ENCODE measurements at regions not wholly inside any gene's neighbourhood (a gene's known extent, or its start where the extent isn't known, plus 50 kb on each side); places are given as distances from the start of the nearest gene placed in this dataset.
A peak's percentile ranks its signal among the peaks of the same experiment; 100 is the strongest.

DNA sequence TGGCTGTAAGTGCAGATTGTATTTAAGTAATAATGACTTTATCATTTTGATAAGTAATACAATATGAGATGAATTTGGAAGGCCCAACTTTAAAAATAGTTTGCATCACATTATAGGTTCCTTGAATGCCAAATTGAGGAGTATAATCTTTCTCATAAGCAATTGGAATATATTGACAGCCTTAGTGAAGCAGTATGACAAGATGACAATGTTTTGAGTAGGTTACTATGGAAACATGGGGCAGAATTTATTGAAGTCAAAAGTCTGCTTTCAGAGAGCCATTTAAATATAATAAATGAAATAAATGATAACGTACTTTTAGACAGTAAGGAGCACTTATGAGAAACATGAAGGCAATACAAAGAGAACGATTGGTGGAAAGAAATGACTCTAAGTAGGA is 776.4 kb downstream of the TECRL start:
- DNase-seq (ENCODE audit: low read depth): no peak

GRCh38 chr4:63620271-63620670 is 789.0 kb downstream of the TECRL start:
- no peak for DNase-seq (ENCODE audit: low read depth)

DNA sequence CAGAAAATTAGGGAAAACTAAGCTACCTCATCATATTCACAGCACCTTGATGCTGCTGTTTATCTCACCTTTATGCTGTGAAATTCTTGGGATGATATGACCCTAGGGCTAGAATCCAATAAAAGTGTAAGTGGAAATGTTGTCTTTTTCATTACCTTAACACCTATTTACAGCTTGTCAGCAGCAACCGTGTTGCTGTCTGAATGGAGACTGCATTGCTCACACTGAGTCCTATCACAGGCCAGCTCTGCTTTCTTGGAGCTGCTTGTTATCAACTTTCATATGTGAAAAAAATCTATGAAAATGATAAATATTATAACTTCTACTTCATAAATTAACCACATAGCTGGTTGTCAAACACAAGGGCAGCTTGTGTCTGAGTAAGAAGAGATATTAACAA is 789.5 kb downstream of the TECRL start:
- DNase-seq (ENCODE audit: low read depth): no peak

DNA sequence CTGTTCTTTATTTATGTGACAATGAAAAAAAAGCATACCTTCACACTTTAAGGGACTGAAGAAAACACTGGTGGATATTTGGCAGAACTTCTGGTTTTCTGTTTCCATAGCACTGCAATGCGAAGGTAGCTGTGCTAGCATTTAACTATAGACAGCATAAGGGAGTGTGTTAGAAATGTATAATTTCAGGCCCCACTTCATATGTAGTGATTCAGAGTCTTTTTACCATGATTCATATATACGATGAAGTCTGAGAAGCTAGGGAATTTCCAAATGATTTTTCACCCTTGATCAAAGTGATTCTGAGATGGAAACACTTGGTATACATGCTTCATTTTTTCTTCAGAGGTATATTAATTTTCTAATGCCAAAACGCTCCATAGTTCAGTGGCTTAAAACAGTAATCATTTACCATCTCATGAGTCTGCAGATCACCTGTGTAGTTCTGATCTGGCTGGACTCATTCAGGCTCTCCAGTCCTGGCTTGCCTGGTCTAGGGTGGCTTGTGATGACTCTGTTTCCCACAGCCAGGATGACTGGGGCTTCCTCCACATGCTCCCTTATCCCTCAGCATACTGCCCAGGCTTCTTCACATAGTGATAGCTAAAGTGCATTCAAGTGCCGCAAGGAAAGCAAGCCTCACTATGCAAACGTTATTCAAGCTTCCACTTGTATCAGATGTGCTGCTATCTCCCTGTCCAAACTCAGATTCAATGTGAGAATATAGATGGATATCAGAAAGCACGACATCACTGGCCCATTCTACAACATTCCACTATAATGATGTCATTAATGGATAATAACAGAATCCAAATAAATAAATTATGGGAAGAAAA is 790.1 kb downstream of the TECRL start:
- no peak for DNase-seq (ENCODE audit: low read depth)

DNA sequence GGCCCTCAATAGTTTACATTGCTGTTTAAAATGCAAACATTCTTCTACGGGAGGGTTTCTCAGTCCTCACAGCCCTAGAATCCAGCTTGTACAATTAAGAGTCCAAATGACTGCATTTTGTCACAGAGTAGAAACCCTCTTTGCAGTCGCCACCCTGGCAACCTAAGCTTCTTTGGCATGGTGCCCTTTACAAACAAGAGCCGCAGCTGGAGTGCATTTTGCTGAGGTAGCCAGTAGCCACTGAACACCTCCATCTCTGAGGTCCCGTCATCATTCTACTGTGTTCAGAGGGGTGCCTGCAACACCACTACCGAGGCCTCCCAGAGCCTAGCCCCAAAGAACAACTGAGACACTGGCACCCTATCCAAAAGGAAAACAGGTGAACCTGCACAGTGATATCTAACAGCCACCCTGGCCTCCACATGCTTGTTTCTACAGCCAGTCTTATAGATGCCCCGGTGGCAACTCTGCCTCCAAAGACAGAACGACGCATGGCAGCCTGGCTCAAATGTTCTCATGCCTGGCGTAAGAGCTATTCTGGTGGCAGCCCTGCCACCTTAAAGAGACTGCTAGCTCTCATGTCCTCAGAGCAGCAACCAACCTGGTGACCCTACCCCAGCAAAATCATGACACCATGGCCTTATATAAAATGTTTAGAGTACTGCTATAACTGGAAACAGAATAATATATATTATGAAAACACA is 801.9 kb downstream of the TECRL start:
- DNase-seq (ENCODE audit: low read depth): no peak

GRCh38 chr4:63589796-63590195 is 819.5 kb downstream of the TECRL start:
- peak; percentile 21 for DNase-seq (ENCODE audit: low read depth)

- no peak for DNase-seq (ENCODE audit: low read depth)
Observed at GRCh38 chr4:63583561-63583960, 825.7 kb downstream of the TECRL start.

DNA sequence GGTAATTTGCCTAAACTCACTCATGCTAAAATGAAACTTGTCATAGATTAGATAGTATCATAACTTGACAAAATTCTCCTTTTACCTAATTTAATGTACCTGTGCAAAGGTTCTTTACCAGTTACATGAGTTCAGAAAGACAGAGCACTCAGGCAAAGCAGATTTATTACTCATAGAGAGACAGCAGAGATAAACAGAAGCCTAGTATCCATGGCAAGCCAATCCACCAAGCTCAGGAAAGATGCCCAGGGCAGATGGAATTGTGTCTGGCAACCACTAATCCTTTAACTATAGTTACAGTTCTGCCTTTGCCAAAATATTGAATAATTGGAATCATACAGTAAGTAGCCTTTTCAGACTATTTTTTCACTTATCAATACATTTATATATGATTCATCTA is 826.2 kb downstream of the TECRL start:
- no peak for DNase-seq (ENCODE audit: low read depth)

DNA sequence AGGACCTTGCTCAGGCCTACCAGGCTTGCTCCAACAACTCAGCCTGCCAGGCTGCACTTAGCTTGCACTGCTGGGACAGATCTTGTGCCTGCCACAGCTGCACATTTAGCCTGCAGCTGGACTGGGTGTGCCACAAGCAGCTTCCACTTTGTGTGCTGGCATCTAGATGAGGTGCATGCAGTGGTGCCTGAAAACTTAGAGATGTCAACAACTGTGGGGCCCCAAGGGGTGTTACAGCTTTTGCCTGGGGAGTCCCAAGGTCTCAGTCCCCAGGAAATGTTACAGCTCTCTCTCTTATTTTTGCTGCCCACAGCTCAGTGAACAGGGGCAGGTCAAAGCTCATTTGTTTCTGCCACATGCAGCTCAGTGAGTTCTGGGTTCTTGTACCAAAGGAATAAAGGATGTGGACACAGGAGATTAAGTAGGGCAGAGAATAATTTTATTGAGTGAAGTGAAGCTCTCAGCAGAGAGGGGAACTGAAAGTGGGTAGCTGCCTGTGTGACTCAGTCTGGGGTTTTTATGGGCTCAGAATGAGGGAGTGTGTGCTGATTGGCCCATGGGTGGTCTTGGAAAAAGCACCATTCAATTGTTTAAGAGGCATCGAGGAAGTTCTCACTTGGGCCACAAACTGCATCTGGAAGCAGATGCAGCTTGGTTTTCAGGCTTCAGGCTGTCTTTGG is 828.3 kb downstream of the TECRL start:
- DNase-seq (ENCODE audit: low read depth): no peak

DNA sequence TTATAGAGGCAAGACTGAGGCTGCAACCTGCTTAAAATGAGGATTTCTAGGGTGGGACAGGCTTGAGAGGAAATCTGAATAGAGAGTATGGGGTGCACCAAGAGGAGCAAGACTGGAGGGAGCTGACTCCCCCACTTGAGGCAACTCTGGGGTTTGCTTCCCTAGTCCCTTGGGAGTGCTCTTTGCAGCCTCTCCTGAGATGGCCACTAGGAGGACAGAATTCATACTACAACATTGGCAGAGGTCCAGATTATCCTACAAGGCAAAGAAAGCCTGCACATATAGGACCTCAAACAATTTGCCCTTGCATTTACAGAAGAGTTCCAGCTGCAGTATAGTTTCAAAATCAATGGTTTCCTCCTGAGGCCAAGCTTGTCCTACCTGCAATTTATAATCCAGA is 830.9 kb downstream of the TECRL start:
- no peak for DNase-seq (ENCODE audit: low read depth)

DNA sequence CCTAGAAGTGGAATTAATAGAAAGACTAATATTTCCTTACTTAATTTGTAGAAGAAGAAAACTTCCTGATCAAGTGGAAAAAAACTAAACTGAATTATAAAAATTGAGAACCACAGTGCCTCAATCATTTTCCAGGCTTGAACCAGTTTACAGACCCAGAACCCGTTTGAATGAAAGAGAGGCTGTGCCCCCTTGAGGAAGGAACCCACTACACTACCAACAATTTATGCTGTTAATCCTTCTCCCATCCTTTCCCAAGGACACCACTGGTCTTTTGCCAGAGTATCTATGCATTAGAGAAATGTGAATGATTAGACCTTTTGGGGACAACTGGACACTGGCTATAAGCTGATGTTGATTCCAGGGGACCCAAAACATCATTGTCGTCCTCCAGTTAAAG is 842.6 kb downstream of the TECRL start:
- DNase-seq (ENCODE audit: low read depth): no peak

DNA sequence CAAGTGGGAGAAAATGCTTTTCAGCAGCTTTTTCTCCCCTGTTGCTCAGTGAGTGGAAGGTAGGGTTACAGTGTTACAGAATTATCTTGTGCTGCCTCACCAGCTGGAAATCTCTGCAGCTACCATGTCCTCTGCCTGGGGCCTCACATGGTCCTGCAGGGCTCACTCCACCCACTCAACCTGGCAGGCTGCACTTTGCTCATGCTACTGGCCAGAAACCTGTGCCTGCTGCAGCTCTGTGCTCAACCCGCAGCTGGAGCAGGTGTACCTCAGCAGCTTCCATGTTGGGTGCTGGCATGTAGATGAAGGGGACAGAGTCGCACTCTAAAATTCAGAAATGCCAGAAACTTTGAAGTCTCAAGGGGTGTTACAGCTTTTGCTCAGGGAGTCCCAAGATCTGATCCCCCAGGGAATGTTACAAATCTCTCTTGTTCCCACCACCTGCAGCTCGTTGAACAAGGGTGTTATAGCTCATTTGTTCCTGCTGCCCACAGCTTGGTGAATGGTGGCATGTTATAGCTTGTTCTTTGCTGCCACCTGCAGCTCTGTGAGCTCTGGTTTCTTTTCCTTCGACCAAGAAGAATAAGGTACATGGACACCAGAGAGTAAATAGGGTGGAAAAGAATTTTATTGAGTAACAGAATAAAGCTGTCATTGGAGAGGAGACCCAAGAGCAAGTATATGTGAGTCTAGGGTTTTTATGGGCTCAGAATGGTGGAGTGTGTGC is 845.8 kb downstream of the TECRL start:
- peak; percentile 25 for DNase-seq (ENCODE audit: low read depth)

GRCh38 chr4:63558709-63559108 is 850.5 kb downstream of the TECRL start:
- no peak for DNase-seq (ENCODE audit: low read depth)

DNA sequence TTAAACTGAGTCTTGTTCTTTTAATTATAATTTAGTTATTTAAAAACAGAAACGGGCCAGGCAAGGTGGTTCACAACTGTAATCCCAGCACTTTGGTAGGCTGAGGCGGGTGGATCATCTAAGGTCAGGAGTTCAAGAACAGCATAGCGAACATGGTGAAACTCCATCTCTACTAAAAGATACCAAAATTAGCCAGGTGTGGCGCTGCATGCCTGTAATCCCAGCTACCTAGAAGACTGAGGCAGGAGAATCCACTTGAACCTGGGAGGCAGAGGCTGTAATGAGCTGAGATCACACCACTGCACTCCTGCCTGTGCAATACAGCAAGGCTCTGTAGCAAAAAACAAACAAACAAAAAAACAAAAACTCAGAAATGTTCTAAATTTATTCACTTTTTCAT is 852.9 kb downstream of the TECRL start:
- no peak for DNase-seq (ENCODE audit: low read depth)

GRCh38 chr4:63553123-63553522 is 856.1 kb downstream of the TECRL start:
- no peak for DNase-seq (ENCODE audit: low read depth)

GRCh38 chr4:63541828-63542227 is 867.4 kb downstream of the TECRL start:
- no peak for DNase-seq (ENCODE audit: low read depth)

- DNase-seq (ENCODE audit: low read depth): no peak
Observed at GRCh38 chr4:63529581-63530337, 879.5 kb downstream of the TECRL start.

DNA sequence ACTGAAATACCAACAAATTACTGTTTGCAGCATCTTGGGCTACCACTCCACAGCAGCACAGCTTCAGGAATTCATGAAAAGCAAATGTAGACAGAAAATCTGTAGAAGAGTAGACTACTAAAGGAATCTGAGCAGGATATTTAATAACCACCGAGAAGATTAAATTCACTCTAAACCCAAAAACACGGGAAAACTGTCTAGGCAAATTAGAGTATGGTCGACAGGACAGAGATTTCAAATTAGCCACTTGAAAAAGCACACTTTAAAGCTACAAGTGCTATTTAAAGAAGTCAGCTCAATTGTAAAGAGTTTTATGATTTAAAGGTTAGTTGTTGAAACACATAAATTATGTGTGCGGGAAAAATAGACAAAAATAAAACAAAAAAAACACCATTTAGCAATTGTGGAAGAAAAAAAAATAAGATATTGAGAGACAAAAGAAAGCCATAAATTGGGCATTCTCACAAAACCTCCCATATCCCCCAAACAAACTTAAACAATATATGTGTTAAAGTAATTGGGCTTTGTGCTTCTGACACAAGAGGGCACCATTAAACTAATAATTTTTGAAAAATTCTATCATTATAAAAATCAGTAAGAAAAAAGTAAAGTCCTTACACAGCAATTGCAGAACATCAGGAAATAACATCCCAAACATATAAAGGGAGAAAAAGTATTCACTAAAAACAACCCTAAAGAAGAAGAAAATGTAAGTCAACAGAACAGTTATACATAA is 880.8 kb downstream of the TECRL start:
- DNase-seq (ENCODE audit: low read depth): peak; percentile 29

- no peak for DNase-seq (ENCODE audit: low read depth)
Observed at GRCh38 chr4:63526251-63526650, 883.0 kb downstream of the TECRL start.

DNA sequence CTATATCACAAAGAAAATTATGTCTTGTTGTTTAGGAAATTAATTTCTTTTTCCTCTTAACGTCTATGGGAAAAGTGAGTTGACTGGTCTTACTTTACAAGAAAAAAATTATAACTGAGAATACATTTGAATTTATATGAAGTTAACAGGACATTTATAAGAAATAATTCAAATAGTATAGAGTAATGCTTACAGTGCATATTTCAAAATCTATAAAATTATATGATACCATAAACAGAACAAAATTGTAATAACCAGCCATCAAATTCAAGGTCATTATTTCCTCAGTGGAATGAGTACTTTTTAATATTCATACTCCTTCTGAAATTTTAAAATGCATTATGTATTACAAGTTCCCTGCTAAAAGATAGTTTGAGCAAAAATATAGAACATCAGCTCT is 884.5 kb downstream of the TECRL start:
- no peak for DNase-seq (ENCODE audit: low read depth)
